Coronary artery (tissue), 2 donors: ENCODE measurements at regions not wholly inside any gene's neighbourhood (a gene's known extent, or its start where the extent isn't known, plus 50 kb on each side); places are given as distances from the start of the nearest gene placed in this dataset.

ENCODE experiments used
- DNase-seq: peaks from one replicate; pipeline ENCODE4 v3.0.0-alpha.2; 2017; ENCODE audit warnings: low spot score
- H3K27ac ChIP-seq, 2 donors: fragments of 200-600 bp; sonication (generic); one replicate each; pipeline ENCODE4 v1.5.1; 2016 to 2019
- H3K4me3 ChIP-seq: fragments of 200-600 bp; sonication (generic); 2 replicates; pipeline ENCODE4 v1.5.1; 2016; ENCODE audit warnings: mild to moderate bottlenecking, moderate library complexity
- TF ChIP-seq, protein P1 (sequence below): fragments of 200-600 bp; sonication (generic); IDR thresholded peaks from one replicate; pipeline ENCODE4 v1.5.1; 2019; ENCODE audit warnings: antibody characterized with exemption

DNA sequence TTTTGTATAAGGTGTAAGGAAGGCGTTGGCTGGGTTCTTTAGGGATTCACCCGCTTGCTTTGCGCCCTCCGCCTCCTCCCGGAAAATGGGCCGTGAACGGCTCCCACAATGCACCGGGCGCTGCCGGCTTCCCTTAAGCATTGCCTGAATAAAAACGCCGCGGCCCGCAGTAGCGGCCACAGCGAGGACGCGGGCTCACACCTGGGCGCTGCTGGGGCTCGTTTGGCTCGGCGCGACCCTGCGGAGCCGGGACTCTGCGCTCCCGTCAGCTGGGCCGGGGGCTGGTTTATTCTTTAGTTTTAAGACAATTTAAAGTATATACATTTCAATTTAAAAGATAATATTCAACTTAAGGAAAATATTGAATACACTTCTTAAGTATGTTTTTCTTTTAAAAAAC, 343.5 kb upstream of the RGMA start:
- TF ChIP-seq, protein P1, sequence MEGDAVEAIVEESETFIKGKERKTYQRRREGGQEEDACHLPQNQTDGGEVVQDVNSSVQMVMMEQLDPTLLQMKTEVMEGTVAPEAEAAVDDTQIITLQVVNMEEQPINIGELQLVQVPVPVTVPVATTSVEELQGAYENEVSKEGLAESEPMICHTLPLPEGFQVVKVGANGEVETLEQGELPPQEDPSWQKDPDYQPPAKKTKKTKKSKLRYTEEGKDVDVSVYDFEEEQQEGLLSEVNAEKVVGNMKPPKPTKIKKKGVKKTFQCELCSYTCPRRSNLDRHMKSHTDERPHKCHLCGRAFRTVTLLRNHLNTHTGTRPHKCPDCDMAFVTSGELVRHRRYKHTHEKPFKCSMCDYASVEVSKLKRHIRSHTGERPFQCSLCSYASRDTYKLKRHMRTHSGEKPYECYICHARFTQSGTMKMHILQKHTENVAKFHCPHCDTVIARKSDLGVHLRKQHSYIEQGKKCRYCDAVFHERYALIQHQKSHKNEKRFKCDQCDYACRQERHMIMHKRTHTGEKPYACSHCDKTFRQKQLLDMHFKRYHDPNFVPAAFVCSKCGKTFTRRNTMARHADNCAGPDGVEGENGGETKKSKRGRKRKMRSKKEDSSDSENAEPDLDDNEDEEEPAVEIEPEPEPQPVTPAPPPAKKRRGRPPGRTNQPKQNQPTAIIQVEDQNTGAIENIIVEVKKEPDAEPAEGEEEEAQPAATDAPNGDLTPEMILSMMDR, result no peak
- DNase-seq, result no peak
- Histone ChIP-seq H3K4me3 (no peak overlapping the region), H3K27ac (no peak overlapping the region)

DNA sequence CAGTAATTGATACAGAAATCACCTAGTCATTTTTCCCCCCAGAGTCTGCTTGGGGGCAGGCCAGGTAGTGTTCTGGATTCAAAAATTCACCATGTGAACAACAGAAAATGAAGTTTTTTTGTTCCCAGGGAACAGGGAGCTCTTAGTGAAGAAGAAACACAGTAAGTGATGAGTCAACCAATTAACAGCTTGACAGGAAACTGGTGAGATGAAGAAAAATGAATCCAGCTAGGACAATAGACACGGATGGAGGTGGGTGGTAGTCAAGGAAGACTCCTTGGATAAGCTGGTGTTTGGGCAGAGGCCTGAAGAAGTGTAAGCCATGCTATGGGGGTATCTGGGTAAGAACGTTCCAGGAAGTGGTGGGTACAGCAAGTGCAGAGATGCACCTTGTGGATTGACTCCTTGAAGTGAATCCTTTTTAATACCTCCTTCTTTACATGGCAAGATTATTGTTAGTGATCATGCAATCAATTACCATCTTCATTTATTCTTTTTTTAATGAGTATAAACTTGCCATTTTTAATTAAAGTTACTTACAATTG, 339.9 kb upstream of the RGMA start:
- TF ChIP-seq, protein P1, result no peak
- Histone ChIP-seq H3K4me3 (no peak overlapping the region), H3K27ac (no peak overlapping the region)
- DNase-seq, result no peak

DNA sequence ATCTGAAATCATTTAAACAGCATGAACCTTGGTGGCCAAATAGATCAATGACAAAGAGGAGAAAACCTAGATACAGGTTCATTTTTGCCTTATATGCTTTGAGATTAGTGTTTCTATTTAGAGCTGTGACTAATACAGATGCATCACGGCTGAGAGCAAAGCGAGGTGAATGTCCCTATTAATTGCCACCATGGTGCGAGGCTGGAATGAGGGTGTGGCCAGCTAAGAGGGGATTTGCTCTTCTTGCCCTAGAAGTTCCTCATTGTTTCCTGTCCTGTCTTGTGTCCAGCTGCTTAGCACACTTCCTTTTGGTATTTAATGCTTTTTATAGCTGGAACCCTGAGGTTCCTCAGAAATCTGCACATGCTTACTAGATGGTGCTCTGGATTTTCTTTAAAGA, 339.1 kb upstream of the RGMA start:
- no peak for DNase-seq
- Histone ChIP-seq H3K4me3 (no peak overlapping the region), H3K27ac (no peak overlapping the region)
- TF ChIP-seq, protein P1, result no peak

DNA sequence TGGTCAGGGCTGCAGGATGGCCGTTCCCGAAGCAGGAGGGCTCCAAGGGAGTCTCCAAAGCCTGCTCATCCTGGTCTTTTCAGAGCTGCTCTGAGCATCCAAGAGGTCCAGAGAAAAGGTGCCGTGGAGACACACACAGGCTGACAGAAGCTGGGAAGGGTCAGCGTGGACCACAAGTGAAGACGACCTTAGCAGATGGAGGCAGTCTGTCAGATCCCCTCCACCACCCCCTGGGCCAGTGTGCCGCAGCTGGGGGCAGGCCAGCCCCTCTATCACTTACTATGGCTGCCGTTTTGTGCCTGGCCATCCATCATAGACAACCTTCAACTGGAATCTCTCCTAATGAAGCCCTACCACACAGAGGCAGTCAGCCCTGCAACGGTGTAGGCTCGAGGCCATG, 335.1 kb upstream of the RGMA start:
- DNase-seq, result no peak
- Histone ChIP-seq H3K4me3 (no peak overlapping the region), H3K27ac (no peak overlapping the region)
- TF ChIP-seq, protein P1, result no peak

DNA sequence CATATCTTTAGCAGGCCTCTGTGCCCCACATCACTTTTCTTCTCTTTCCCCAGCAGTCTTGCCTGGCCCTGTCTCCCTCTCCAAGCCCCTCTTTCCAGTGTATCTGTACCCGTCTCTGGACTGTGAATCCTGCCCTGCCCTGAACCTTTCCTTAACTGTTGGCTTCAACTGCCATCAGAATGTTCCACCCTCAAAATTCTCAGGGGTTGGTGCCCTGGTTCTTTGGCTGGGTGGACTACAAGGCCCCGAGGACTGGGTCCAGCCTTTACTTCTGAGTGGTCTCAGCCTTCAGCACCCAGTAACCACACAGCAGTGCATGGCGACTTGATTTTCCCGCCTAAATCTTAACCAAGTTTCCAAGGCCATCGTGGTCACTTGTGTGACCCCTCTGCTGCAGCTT, 333.5 kb upstream of the RGMA start:
- no peak for DNase-seq
- Histone ChIP-seq H3K27ac (no peak overlapping the region), H3K4me3 (no peak overlapping the region)
- TF ChIP-seq, protein P1, result no peak

DNA sequence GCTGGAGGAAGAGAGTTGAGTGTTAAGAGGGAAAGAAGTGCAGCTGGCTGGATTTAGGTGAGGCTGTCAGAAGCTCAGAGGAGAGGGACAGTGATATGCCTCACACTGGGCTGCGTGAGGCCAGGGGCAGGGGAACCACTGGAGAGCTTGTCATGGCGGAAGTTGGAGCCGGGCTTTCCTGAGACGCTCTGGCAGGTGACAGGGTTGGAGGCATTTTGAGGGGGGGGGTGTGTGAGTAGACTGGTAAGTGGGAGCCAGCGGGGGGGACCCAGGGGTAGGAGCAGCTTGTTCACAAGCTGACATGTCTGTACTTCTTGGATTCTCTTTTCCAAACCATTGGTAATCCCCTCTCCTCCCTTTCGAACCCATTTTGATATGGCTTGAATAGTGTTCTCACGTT, 331.5 kb upstream of the RGMA start:
- TF ChIP-seq, protein P1, result no peak
- Histone ChIP-seq H3K4me3 (no peak overlapping the region), H3K27ac (no peak overlapping the region)
- no peak for DNase-seq

DNA sequence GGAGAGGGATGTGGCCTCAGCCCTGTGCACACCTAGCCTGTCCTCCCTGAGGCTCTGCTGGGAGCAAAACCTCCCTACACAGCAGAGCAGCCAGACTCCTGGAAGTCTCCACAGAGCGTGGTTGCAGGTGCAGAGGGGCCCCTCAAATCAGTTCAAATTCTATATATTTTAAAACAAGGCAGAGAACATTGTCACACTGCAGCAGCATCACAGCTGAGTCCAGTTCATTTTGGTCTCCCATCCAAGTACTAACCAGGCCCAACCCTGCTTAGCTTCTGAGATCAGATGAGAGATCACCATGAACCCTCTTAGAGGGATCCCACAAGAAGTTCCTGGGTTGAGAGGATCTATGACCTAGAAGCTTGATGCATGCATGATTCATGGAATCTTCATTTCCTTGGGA, 331.0 kb upstream of the RGMA start:
- TF ChIP-seq, protein P1, result no peak
- H3K4me3 ChIP-seq, result no peak overlapping the region
- H3K27ac ChIP-seq, result no peak overlapping the region
- no peak for DNase-seq
